DND-41 (cell line): ENCODE measurements at regions not wholly inside any gene's neighbourhood (a gene's known extent, or its start where the extent isn't known, plus 50 kb on each side); places are given as distances from the start of the nearest gene placed in this dataset.
A peak's percentile ranks its signal among the peaks of the same experiment; 100 is the strongest.

Experiments used
- ATAC-seq: fragments of 200-7000 bp; cut with Tn5 transposase; 3 replicates; pipeline ENCODE4 v1.9.1; 2021; ENCODE audit warnings: low read depth; ENCODE audit not compliant: insufficient read depth
- DNase-seq: peaks from one replicate; pipeline ENCODE4 v3.0.0-alpha.2; 2020
- H2AFZ ChIP-seq: 2 replicates; pipeline ENCODE4 v1.6.0; 2012; ENCODE audit warnings: low read depth, low read length
- H3K27ac ChIP-seq: 2 replicates; pipeline ENCODE4 v1.5.1; 2012; ENCODE audit warnings: low read length, inconsistent platforms
- H3K27me3 ChIP-seq: fragments of 200-600 bp; sonication (generic); 2 replicates; pipeline ENCODE4 v1.6.0; 2012; ENCODE audit warnings: low read length, mild to moderate bottlenecking, inconsistent platforms; ENCODE audit not compliant: insufficient read depth, poor library complexity
- H3K36me3 ChIP-seq: 2 replicates; pipeline ENCODE4 v1.5.1; 2012; ENCODE audit warnings: low read length, inconsistent platforms; ENCODE audit not compliant: insufficient read depth
- H3K4me1 ChIP-seq: 2 replicates; pipeline ENCODE4 v1.5.1; 2012; ENCODE audit warnings: mild to moderate bottlenecking, low read length; ENCODE audit not compliant: insufficient read depth
- H3K4me2 ChIP-seq: 2 replicates; pipeline ENCODE4 v1.6.0; 2012; ENCODE audit warnings: mild to moderate bottlenecking, moderate library complexity, low read length, inconsistent platforms; ENCODE audit not compliant: insufficient read depth
- H3K4me3 ChIP-seq, 2 experiments: fragments of 200-600 bp in 1 of 2; shearing (Covaris generic) in 1 of 2; 2 replicates each; pipeline ENCODE4 v1.5.1; 2012 to 2016; ENCODE audit warnings: inconsistent platforms in 2 of 2, low read length in 2 of 2, mild to moderate bottlenecking in 2 of 2, low read depth in 1 of 2, moderate library complexity in 1 of 2
- H3K79me2 ChIP-seq: 2 replicates; pipeline ENCODE4 v1.6.0; 2012; ENCODE audit warnings: low read length, inconsistent platforms; ENCODE audit not compliant: insufficient read depth
- H3K9ac ChIP-seq: 2 replicates; pipeline ENCODE4 v1.6.0; 2012; ENCODE audit warnings: low read depth, mild to moderate bottlenecking, inconsistent platforms, low read length, moderate library complexity
- H3K9me3 ChIP-seq: 2 replicates; pipeline ENCODE4 v1.5.1; 2012; ENCODE audit warnings: low read length, moderate library complexity, mild to moderate bottlenecking, inconsistent platforms; ENCODE audit not compliant: insufficient read depth, severe bottlenecking
- H4K20me1 ChIP-seq: 2 replicates; pipeline ENCODE4 v1.6.0; 2012; ENCODE audit warnings: low read length; ENCODE audit not compliant: insufficient read depth
- EZH2 ChIP-seq: IDR thresholded peaks from 3 replicates; pipeline ENCODE4 v1.6.1; 2012; ENCODE audit warnings: borderline replicate concordance, low read depth, mild to moderate bottlenecking, moderate library complexity, low read length, inconsistent platforms; ENCODE audit not compliant: severe bottlenecking
- TF ChIP-seq, protein P1 (sequence below): IDR thresholded peaks from 2 replicates; pipeline ENCODE4 v1.5.1; 2012; ENCODE audit warnings: borderline replicate concordance, low read length, moderate library complexity, mild to moderate bottlenecking; ENCODE audit not compliant: poor library complexity, severe bottlenecking; ENCODE audit errors: extremely low read depth

DNA sequence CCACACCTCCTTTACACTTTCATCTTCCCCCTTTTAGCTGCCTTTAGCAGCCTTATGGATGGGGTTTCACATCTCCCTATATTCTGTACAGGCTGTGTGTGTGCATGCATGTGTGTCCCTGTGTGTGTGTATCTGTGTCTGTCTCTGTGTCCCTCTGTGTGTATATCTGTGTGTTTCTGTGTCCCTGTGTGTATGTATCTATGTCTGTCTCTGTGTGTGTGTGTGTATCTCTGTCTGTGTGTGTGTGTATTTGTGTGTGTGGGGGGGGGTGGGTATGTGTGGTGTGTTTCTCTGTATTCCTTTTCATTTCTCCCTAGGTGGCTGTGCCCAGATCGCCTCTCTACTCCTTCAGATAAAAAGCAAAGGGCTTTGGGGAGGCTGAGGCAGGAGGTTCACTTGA is 52.2 kb upstream of the CD83 start:
- no peak for DNase-seq
- no peak overlapping the region for H3K27ac ChIP-seq
- H3K9ac ChIP-seq, result no peak overlapping the region
- no peak for ATAC-seq
- TF ChIP-seq, protein P1, sequence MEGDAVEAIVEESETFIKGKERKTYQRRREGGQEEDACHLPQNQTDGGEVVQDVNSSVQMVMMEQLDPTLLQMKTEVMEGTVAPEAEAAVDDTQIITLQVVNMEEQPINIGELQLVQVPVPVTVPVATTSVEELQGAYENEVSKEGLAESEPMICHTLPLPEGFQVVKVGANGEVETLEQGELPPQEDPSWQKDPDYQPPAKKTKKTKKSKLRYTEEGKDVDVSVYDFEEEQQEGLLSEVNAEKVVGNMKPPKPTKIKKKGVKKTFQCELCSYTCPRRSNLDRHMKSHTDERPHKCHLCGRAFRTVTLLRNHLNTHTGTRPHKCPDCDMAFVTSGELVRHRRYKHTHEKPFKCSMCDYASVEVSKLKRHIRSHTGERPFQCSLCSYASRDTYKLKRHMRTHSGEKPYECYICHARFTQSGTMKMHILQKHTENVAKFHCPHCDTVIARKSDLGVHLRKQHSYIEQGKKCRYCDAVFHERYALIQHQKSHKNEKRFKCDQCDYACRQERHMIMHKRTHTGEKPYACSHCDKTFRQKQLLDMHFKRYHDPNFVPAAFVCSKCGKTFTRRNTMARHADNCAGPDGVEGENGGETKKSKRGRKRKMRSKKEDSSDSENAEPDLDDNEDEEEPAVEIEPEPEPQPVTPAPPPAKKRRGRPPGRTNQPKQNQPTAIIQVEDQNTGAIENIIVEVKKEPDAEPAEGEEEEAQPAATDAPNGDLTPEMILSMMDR, result no peak
- TF ChIP-seq EZH2, result no peak
- H2AFZ ChIP-seq, result no peak overlapping the region
- H4K20me1 ChIP-seq, result no peaks in the 10 kb centered on the region
- no peaks in the 10 kb centered on the region for H3K79me2 ChIP-seq
- H3K4me1 ChIP-seq, result no peaks in the 10 kb centered on the region
- H3K4me3 ChIP-seq, result no peak overlapping the region
- H3K27me3 ChIP-seq, result peaks cover 18% of the 10 kb centered on the region
- H3K9me3 ChIP-seq, result no peaks in the 10 kb centered on the region
- H3K4me2 ChIP-seq, result no peak overlapping the region
- no peaks in the 10 kb centered on the region for H3K36me3 ChIP-seq

DNA sequence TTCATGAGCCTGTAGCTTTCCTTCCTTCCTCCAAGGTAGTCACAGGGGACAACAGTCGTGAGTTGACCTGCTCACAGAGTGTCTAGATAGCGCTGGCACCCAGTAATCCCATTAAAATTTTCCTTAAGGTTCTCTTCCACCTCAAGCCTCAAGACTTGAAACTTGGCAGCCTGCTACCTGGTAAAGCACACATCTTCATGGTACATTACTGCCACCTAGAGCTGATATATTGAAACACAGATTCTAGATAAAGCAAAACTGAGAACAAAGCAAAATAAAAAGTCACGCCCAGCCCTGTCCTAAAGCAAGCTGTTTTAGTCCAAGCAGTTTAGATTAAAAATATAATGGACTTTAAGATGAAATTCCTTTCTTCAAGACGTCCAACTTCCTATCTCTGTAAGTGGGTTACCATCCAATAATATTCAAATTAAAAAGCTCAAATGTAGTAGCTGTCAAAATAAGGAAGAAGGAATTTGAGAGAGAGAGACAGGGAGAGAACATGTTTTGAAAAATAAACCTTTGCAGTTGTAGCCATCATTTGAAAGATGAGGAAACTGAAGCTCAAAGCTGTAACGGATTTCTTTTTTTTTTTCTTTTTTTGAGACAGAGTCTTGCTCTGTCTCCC is 50.7 kb upstream of the CD83 start:
- Histone ChIP-seq H3K27ac (no peak overlapping the region), H3K9ac (no peak overlapping the region), H3K9me3 (no peaks in the 10 kb centered on the region), H3K36me3 (no peaks in the 10 kb centered on the region), H3K4me1 (no peaks in the 10 kb centered on the region), H3K4me3 (no peak overlapping the region), H3K79me2 (no peaks in the 10 kb centered on the region), H3K27me3 (peaks cover 14% of the 10 kb centered on the region), H2AFZ (no peak overlapping the region; the same call in 1 of the 2 replicates), H3K4me2 (no peak overlapping the region), H4K20me1 (no peaks in the 10 kb centered on the region)
- peak; percentile 23 for DNase-seq
- TF ChIP-seq, protein P1, result peak; percentile 78
- no peak for TF ChIP-seq EZH2
- peak; percentile 92 for ATAC-seq

DNA sequence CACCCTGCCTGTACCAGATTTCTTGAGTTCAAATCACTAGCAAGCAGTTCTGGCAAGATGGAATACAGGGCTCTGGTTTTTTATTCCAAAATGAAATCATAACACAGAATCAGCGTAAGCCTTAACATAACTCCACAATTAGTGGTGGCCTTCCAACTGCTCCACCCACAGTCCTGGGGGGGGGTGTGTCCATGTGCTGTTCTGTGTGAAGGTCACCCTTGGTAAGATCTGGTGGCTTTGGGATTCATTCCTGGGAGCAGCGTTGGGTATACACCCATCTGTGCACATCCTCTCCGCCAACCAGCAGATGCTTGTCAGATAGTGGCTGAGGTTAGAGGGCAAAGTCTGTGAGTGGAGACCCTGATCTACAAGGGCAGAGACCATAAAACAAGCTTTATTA is 49.9 kb upstream of the CD83 start:
- H3K36me3 ChIP-seq, result no peaks in the 10 kb centered on the region
- ATAC-seq (no peak), DNase-seq (no peak)
- no peaks in the 10 kb centered on the region for H3K79me2 ChIP-seq
- TF ChIP-seq, protein P1, result no peak
- TF ChIP-seq EZH2, result no peak
- no peak overlapping the region for H3K4me2 ChIP-seq
- no peaks in the 10 kb centered on the region for H4K20me1 ChIP-seq
- H2AFZ ChIP-seq, result no peak overlapping the region
- H3K4me1 ChIP-seq, result no peaks in the 10 kb centered on the region
- no peak overlapping the region for H3K4me3 ChIP-seq
- H3K27ac ChIP-seq, result no peak overlapping the region
- H3K9ac ChIP-seq, result no peak overlapping the region
- peaks cover 7% of the 10 kb centered on the region for H3K27me3 ChIP-seq
- no peaks in the 10 kb centered on the region for H3K9me3 ChIP-seq
